Sigmoid colon (tissue), 6 donors: ENCODE measurements at regions not wholly inside any gene's neighbourhood (a gene's known extent, or its start where the extent isn't known, plus 50 kb on each side); places are given as distances from the start of the nearest gene placed in this dataset.

Experiments used
- DNase-seq: peaks from one replicate; pipeline ENCODE4 v3.0.0-alpha.2; 2019
- H3K27ac ChIP-seq, 4 donors: fragments of 200-600 bp; sonication (generic); one replicate each; pipeline ENCODE4 v1.5.1; 2016 to 2019; ENCODE audit warnings: mild to moderate bottlenecking in 1 of 4
- H3K27me3 ChIP-seq, 3 donors: fragments of 200-600 bp; sonication (generic); one replicate each; pipeline ENCODE4 v1.5.1; 2019; ENCODE audit warnings: mild to moderate bottlenecking in 1 of 3
- H3K36me3 ChIP-seq, 4 donors: fragments of 200-600 bp; sonication (generic); one replicate each; pipeline ENCODE4 v1.5.1; 2016 to 2019
- H3K4me1 ChIP-seq, 4 donors: fragments of 200-600 bp; sonication (generic); one replicate each; pipeline ENCODE4 v1.5.1; 2017 to 2019
- H3K4me3 ChIP-seq, 4 donors: fragments of 200-600 bp; sonication (generic); one replicate each; pipeline ENCODE4 v1.5.1; 2017 to 2019; ENCODE audit warnings: mild to moderate bottlenecking in 2 of 4, moderate library complexity in 1 of 4
- H3K9me3 ChIP-seq, 4 donors: fragments of 200-600 bp in 3 of 4; sonication (generic) in 3 of 4; one replicate each; pipeline versions ENCODE4 v1.5.1 to v1.6.1; 2013 to 2019
- EP300 ChIP-seq, 4 donors: sonication (generic); formaldehyde crosslinking; IDR thresholded peaks; one replicate each; pipeline ENCODE4 v1.6.1; 2017; ENCODE audit warnings: antibody characterized with exemption in 4 of 4
- POLR2A ChIP-seq, 2 donors: fragments of 450-650 bp; IDR thresholded peaks; one replicate each; pipeline ENCODE4 v1.6.1; 2016; ENCODE audit warnings: antibody characterized with exemption in 2 of 2, mild to moderate bottlenecking in 2 of 2, moderate library complexity in 2 of 2
- POLR2AphosphoS5 ChIP-seq, 4 donors: sonication (generic); formaldehyde crosslinking; IDR thresholded peaks; one replicate each; pipeline ENCODE4 v1.6.1; 2017; ENCODE audit warnings: antibody characterized with exemption in 4 of 4
- WGBS, 2 donors: extraction: QIAGEN DNeasy Blood & Tissue Kit; methylation state at CpG; one replicate each; pipeline ENCODE4 v1.1.7; 2013; 5-methylcytosine and 5-hydroxymethylcytosine counted together
- intact Hi-C: fragments of 100-400 bp; cut with DNase I; formaldehyde crosslinking; loops from one replicate; pipeline ENCODE4 v1.15.1; 2023
- TF ChIP-seq, protein P1 (sequence below), 4 experiments: fragments of 450-650 bp in 3 of 4; fragments of 200-600 bp in 1 of 4; IDR thresholded peaks; one replicate each; pipeline ENCODE4 v1.5.1; 2016 to 2019; ENCODE audit warnings: antibody characterized with exemption in 4 of 4, mild to moderate bottlenecking in 3 of 4, moderate library complexity in 2 of 4
- donor health status: healthy with polysubstance abuse.
- donor health status: healthy.

DNA sequence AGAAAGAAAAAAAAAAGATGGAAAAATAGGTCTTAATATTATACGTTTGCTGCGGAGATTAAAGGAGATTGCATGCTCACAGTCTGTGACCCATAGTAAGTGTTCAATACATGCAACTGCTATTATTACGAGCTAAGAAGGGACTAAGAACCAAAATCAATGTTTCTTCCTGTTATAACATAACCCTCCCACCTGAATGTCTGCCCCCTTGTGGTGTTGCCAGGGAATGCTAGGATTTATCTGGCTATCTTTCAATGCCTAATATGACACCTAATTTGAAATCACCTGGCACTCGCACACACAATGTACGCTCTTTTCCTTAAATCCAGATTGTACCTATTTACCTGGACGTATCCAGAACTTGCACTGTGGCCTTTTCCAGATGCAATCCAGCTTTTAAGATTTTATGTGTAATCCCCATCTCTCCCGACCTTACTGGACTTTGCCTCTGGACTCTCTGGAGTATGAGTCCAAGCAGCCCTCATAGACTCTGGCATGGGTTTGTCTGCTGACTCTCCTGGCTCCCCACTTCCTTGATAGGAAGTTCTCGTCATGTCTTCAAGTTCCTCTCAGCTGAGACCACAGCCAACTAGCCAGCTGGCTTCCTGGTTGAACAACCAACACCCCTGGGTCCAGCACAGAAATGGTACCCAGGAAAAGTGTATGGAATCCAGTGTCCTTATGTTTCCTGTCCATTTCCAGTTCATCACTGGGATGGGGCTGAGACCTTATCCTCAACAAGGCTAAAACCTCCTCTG lies 151.5 kb downstream of the CCDC34 start:
- Histone ChIP-seq H3K9me3 (no peaks in the 10 kb centered on the region), H3K36me3 (no peaks in the 10 kb centered on the region), H3K4me3 (no peak overlapping the region), H3K27ac (no peak overlapping the region), H3K4me1 (peaks cover 0 to 33% (median 29%) of the 10 kb centered on the region in 4 donors), H3K27me3 (no peaks in the 10 kb centered on the region)
- TF ChIP-seq POLR2AphosphoS5 (IDR thresholded peaks at IDR 0.05) = no peak
- TF ChIP-seq EP300 (IDR thresholded peaks at IDR 0.05) = no peak
- TF ChIP-seq, protein P1, sequence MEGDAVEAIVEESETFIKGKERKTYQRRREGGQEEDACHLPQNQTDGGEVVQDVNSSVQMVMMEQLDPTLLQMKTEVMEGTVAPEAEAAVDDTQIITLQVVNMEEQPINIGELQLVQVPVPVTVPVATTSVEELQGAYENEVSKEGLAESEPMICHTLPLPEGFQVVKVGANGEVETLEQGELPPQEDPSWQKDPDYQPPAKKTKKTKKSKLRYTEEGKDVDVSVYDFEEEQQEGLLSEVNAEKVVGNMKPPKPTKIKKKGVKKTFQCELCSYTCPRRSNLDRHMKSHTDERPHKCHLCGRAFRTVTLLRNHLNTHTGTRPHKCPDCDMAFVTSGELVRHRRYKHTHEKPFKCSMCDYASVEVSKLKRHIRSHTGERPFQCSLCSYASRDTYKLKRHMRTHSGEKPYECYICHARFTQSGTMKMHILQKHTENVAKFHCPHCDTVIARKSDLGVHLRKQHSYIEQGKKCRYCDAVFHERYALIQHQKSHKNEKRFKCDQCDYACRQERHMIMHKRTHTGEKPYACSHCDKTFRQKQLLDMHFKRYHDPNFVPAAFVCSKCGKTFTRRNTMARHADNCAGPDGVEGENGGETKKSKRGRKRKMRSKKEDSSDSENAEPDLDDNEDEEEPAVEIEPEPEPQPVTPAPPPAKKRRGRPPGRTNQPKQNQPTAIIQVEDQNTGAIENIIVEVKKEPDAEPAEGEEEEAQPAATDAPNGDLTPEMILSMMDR (IDR thresholded peaks at IDR 0.05) = no peak
- no peak for TF ChIP-seq POLR2A (IDR thresholded peaks at IDR 0.05)
- WGBS, 2 donors = 87 to 92% methylated on average over 8 of the region's 8 CpGs
- intact Hi-C loops = no loop called here
- DNase-seq = no peak

DNA sequence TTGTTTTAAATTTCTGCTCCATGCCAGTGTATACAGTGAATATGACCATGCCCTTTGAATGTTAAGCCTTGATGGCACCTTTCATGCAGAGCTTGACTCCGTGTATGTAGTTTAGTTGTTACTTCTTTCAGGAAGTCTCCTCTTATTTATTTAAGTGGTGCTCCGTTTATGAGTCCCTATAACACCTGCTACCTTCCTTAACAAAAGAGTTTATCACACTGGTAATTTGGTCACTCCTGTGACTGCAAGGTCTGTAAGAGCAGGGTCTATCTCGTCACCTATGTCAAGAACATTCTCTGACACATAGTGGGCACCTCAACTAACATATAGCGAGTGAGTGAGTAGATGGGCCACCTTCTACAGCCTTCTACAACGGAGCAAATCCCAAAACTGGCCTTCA lies 152.5 kb downstream of the CCDC34 start:
- DNase-seq = no peak
- Histone ChIP-seq H3K36me3 (no peaks in the 10 kb centered on the region), H3K4me3 (no peak overlapping the region), H3K27ac (no peak overlapping the region), H3K4me1 (peaks cover 0 to 30% (median 26%) of the 10 kb centered on the region in 4 donors), H3K27me3 (no peaks in the 10 kb centered on the region), H3K9me3 (no peaks in the 10 kb centered on the region)
- WGBS, 2 donors = 17 to 65% methylated on average over 5 of the region's 5 CpGs
- no peak for TF ChIP-seq EP300 (IDR thresholded peaks at IDR 0.05)
- no peak for TF ChIP-seq POLR2AphosphoS5 (IDR thresholded peaks at IDR 0.05)
- TF ChIP-seq POLR2A (IDR thresholded peaks at IDR 0.05) = no peak
- TF ChIP-seq, protein P1 (IDR thresholded peaks at IDR 0.05) = no peak
- intact Hi-C loops = no loop called here

DNA sequence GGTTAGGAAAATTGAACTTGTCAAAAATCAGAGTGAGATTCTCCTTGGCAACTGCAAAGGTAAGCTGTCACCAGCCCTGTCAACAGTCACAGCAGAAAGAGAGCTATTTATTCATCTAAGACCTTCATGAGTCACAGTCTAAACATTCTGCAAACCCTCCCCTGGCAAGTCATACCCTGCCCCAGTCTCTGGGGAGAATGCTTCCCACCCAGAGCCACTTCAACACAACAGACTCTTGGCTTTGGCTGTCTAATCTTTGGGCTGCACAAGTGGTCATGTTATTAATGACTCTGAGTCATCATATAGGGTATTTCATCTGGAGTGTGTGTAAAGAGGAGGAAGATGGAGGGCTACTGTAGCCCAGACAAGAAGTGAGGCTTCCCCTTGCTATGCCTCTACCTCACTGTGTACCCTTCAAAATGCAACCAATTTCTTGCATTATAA lies 153.4 kb downstream of the CCDC34 start:
- H3K36me3 ChIP-seq = no peaks in the 10 kb centered on the region
- no peak overlapping the region for H3K27ac ChIP-seq
- DNase-seq = no peak
- H3K9me3 ChIP-seq = no peaks in the 10 kb centered on the region
- peaks cover 0 to 38% (median 34%) of the 10 kb centered on the region in 4 donors for H3K4me1 ChIP-seq
- H3K27me3 ChIP-seq = no peaks in the 10 kb centered on the region
- TF ChIP-seq, protein P1 (IDR thresholded peaks at IDR 0.05) = no peak
- TF ChIP-seq EP300 (IDR thresholded peaks at IDR 0.05) = no peak
- TF ChIP-seq POLR2AphosphoS5 (IDR thresholded peaks at IDR 0.05) = no peak
- no peak for TF ChIP-seq POLR2A (IDR thresholded peaks at IDR 0.05)
- intact Hi-C loops = no loop called here
- no peak overlapping the region for H3K4me3 ChIP-seq

DNA sequence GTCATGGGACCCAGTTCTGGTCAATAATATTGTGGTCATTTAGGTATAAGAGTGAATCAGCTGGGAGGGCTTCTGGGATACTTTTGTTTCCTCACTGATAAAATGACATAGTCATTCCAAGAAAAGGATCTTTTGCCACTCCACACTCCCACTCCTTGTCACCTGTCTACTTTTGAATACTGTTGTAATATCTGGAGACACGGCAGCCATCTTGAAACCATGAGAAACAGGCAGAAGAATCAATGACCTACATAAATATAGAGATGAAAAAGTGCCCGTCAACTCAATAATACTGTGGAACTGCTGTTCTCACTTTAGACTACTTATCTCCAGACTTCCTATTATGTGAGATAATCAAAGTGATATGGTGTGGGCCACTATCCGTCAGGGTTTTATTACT lies 154.2 kb downstream of the CCDC34 start:
- intact Hi-C loops = no loop called here
- no peak for DNase-seq
- no peaks in the 10 kb centered on the region for H3K27me3 ChIP-seq
- no peaks in the 10 kb centered on the region for H3K36me3 ChIP-seq
- TF ChIP-seq, protein P1 (IDR thresholded peaks at IDR 0.05) = no peak
- TF ChIP-seq POLR2AphosphoS5 (IDR thresholded peaks at IDR 0.05) = no peak
- no peak for TF ChIP-seq EP300 (IDR thresholded peaks at IDR 0.05)
- no peak for TF ChIP-seq POLR2A (IDR thresholded peaks at IDR 0.05)
- no peak overlapping the region for H3K4me3 ChIP-seq
- H3K27ac ChIP-seq = no peak overlapping the region
- peaks cover 0 to 43% (median 41%) of the 10 kb centered on the region in 4 donors for H3K4me1 ChIP-seq
- no peaks in the 10 kb centered on the region for H3K9me3 ChIP-seq
- WGBS, 2 donors = 76 to 81% methylated on average over 3 of the region's 3 CpGs
